ENCODE measurements at regions not wholly inside any gene's neighbourhood (a gene's known extent, or its start where the extent isn't known, plus 50 kb on each side); places are given as distances from the start of the nearest gene placed in this dataset.
"Not testable (repeated sequence)": the region's sequence is repeated elsewhere in the genome, so short reads cannot be mapped to it uniquely, and the experiment has no call there.

- H4K8ac ChIP-seq (ENCODE audit: low read depth, low read length); H3K4me2 ChIP-seq (ENCODE audit: insufficient read depth, low read length, poor library complexity, severe bottlenecking); H4K91ac ChIP-seq (ENCODE audit: low read depth, low read length, poor library complexity); DNase-seq (ENCODE audit: low spot score); H3K4me1 ChIP-seq (ENCODE audit: control insufficient read depth in 2 of 2, insufficient read depth in 1 of 2, low read depth in 1 of 2, low read length in 2 of 2); H3K9ac ChIP-seq (ENCODE audit: low read depth, low read length, poor library complexity); H3K4me3 ChIP-seq (ENCODE audit: low read length in 2 of 2); H2BK5ac ChIP-seq (ENCODE audit: low read length); H2BK120ac ChIP-seq (ENCODE audit: low read depth, low read length); H3K9me3 ChIP-seq (replicated peaks in 1 of 2; ENCODE audit: control insufficient read depth in 2 of 2, insufficient read depth in 1 of 2, low read depth in 1 of 2, low read length in 2 of 2); H2AK5ac ChIP-seq (ENCODE audit: low read depth, low read length); H3K14ac ChIP-seq (ENCODE audit: low read length); H2BK15ac ChIP-seq (ENCODE audit: low read length); H3K79me1 ChIP-seq (ENCODE audit: low read depth, low read length); H3K27me3 ChIP-seq (ENCODE audit: control insufficient read depth in 3 of 3, insufficient read depth in 3 of 3, low read depth in 1 of 3, low read length in 3 of 3); H2BK12ac ChIP-seq (ENCODE audit: low read length); H3K36me3 ChIP-seq (replicated peaks in 1 of 2; ENCODE audit: control insufficient read depth in 2 of 2, insufficient read depth in 2 of 2, low read length in 2 of 2); H3K4ac ChIP-seq (ENCODE audit: low read length); H3K27ac ChIP-seq (replicated peaks; ENCODE audit: low read length); H3K18ac ChIP-seq (ENCODE audit: low read length); H2AFZ ChIP-seq (ENCODE audit: low read length); H3K23ac ChIP-seq (ENCODE audit: low read depth, low read length, poor library complexity): not testable (repeated sequence)
- WGBS, 2 donors (ENCODE audit: extremely low coverage in 2 of 2, insufficient read length in 2 of 2, insufficient replicate concordance in 1 of 2): no CpG with 5 or more reads among the region's 2 CpGs
Measured at GRCh38 chr1:70802625-70803024, 245.0 kb downstream of the PTGER3 start.

- no peak overlapping the region for H3K23ac ChIP-seq (ENCODE audit: low read depth, low read length, poor library complexity)
- no peak overlapping the region for H4K91ac ChIP-seq (ENCODE audit: low read depth, low read length, poor library complexity)
- no peaks in the 10 kb centered on the region for H3K4me1 ChIP-seq (ENCODE audit: control insufficient read depth in 2 of 2, insufficient read depth in 1 of 2, low read depth in 1 of 2, low read length in 2 of 2)
- no peaks in the 10 kb centered on the region for H3K9me3 ChIP-seq (replicated peaks in 1 of 2; ENCODE audit: control insufficient read depth in 2 of 2, insufficient read depth in 1 of 2, low read depth in 1 of 2, low read length in 2 of 2)
- no CpG with 5 or more reads among the region's 6 CpGs for WGBS, 2 donors (ENCODE audit: extremely low coverage in 2 of 2, insufficient read length in 2 of 2, insufficient replicate concordance in 1 of 2)
- H3K79me1 ChIP-seq (ENCODE audit: low read depth, low read length): no peaks in the 10 kb centered on the region
- H3K36me3 ChIP-seq (replicated peaks in 1 of 2; ENCODE audit: control insufficient read depth in 2 of 2, insufficient read depth in 2 of 2, low read length in 2 of 2): no peaks in the 10 kb centered on the region
- H2AFZ ChIP-seq (ENCODE audit: low read length): no peak overlapping the region
- no peak overlapping the region for H4K8ac ChIP-seq (ENCODE audit: low read depth, low read length)
- no peak overlapping the region for H3K9ac ChIP-seq (ENCODE audit: low read depth, low read length, poor library complexity)
- H3K18ac ChIP-seq (ENCODE audit: low read length): peak overlapping the region; percentile 76
- H2AK5ac ChIP-seq (ENCODE audit: low read depth, low read length): no peak overlapping the region
- H3K4ac ChIP-seq (ENCODE audit: low read length): no peak overlapping the region
- H3K27me3 ChIP-seq (ENCODE audit: control insufficient read depth in 3 of 3, insufficient read depth in 3 of 3, low read depth in 1 of 3, low read length in 3 of 3): no peaks in the 10 kb centered on the region
- no peak overlapping the region for H2BK5ac ChIP-seq (ENCODE audit: low read length)
- H2BK12ac ChIP-seq (ENCODE audit: low read length): no peak overlapping the region
- no peak for DNase-seq (ENCODE audit: low spot score)
- peak overlapping the region; percentile 84 for H3K14ac ChIP-seq (ENCODE audit: low read length)
- no peak overlapping the region for H3K27ac ChIP-seq (replicated peaks; ENCODE audit: low read length)
- H3K4me2 ChIP-seq (ENCODE audit: insufficient read depth, low read length, poor library complexity, severe bottlenecking): no peak overlapping the region
- H2BK120ac ChIP-seq (ENCODE audit: low read depth, low read length): no peak overlapping the region
- H2BK15ac ChIP-seq (ENCODE audit: low read length): no peak overlapping the region
- H3K4me3 ChIP-seq (ENCODE audit: low read length in 2 of 2): peak overlapping the region in 1 of 2 donors; percentile 18
Measured at GRCh38 chr1:70805641-70806040, 242.0 kb downstream of the PTGER3 start.

- no peaks in the 10 kb centered on the region for H3K79me1 ChIP-seq (ENCODE audit: low read depth, low read length)
- no peaks in the 10 kb centered on the region for H3K36me3 ChIP-seq (replicated peaks in 1 of 2; ENCODE audit: control insufficient read depth in 2 of 2, insufficient read depth in 2 of 2, low read length in 2 of 2)
- no peak overlapping the region for H3K4me2 ChIP-seq (ENCODE audit: insufficient read depth, low read length, poor library complexity, severe bottlenecking)
- no peak overlapping the region for H3K4ac ChIP-seq (ENCODE audit: low read length)
- H2BK120ac ChIP-seq (ENCODE audit: low read depth, low read length): no peak overlapping the region
- no peak overlapping the region for H2AFZ ChIP-seq (ENCODE audit: low read length)
- H3K9me3 ChIP-seq (replicated peaks in 1 of 2; ENCODE audit: control insufficient read depth in 2 of 2, insufficient read depth in 1 of 2, low read depth in 1 of 2, low read length in 2 of 2): no peaks in the 10 kb centered on the region
- DNase-seq (ENCODE audit: low spot score): no peak
- H3K27me3 ChIP-seq (ENCODE audit: control insufficient read depth in 3 of 3, insufficient read depth in 3 of 3, low read depth in 1 of 3, low read length in 3 of 3): no peaks in the 10 kb centered on the region
- H3K4me1 ChIP-seq (ENCODE audit: control insufficient read depth in 2 of 2, insufficient read depth in 1 of 2, low read depth in 1 of 2, low read length in 2 of 2): no peaks in the 10 kb centered on the region
- H2BK15ac ChIP-seq (ENCODE audit: low read length): no peak overlapping the region
- peak overlapping the region; percentile 56 for H2AK5ac ChIP-seq (ENCODE audit: low read depth, low read length)
- no peak overlapping the region for H2BK12ac ChIP-seq (ENCODE audit: low read length)
- H3K27ac ChIP-seq (replicated peaks; ENCODE audit: low read length): no peak overlapping the region
- H4K8ac ChIP-seq (ENCODE audit: low read depth, low read length): no peak overlapping the region
- H3K23ac ChIP-seq (ENCODE audit: low read depth, low read length, poor library complexity): peak overlapping the region; percentile 73
- H4K91ac ChIP-seq (ENCODE audit: low read depth, low read length, poor library complexity): no peak overlapping the region
- no peak overlapping the region for H2BK5ac ChIP-seq (ENCODE audit: low read length)
- peak overlapping the region; percentile 82 for H3K14ac ChIP-seq (ENCODE audit: low read length)
- H3K18ac ChIP-seq (ENCODE audit: low read length): peak overlapping the region; percentile 19
- no peak overlapping the region for H3K4me3 ChIP-seq (ENCODE audit: low read length in 2 of 2)
- no CpG with 5 or more reads among the region's 3 CpGs for WGBS, 2 donors (ENCODE audit: extremely low coverage in 2 of 2, insufficient read length in 2 of 2, insufficient replicate concordance in 1 of 2)
- H3K9ac ChIP-seq (ENCODE audit: low read depth, low read length, poor library complexity): no peak overlapping the region
Measured at GRCh38 chr1:70807088-70807664, 240.4 kb downstream of the PTGER3 start.

- Histone ChIP-seq H3K18ac (ENCODE audit: low read length) (no peak overlapping the region), H3K4me2 (ENCODE audit: insufficient read depth, low read length, poor library complexity, severe bottlenecking) (no peak overlapping the region), H2BK12ac (ENCODE audit: low read length) (no peak overlapping the region), H2AK5ac (ENCODE audit: low read depth, low read length) (no peak overlapping the region), H3K23ac (ENCODE audit: low read depth, low read length, poor library complexity) (no peak overlapping the region), H2BK5ac (ENCODE audit: low read length) (no peak overlapping the region), H4K91ac (ENCODE audit: low read depth, low read length, poor library complexity) (no peak overlapping the region), H3K27ac (replicated peaks; ENCODE audit: low read length) (no peak overlapping the region), H3K4me3 (ENCODE audit: low read length in 2 of 2) (no peak overlapping the region), H3K27me3 (ENCODE audit: control insufficient read depth in 3 of 3, insufficient read depth in 3 of 3, low read depth in 1 of 3, low read length in 3 of 3) (no peaks in the 10 kb centered on the region), H3K9ac (ENCODE audit: low read depth, low read length, poor library complexity) (no peak overlapping the region), H3K4me1 (ENCODE audit: control insufficient read depth in 2 of 2, insufficient read depth in 1 of 2, low read depth in 1 of 2, low read length in 2 of 2) (no peaks in the 10 kb centered on the region), H2BK15ac (ENCODE audit: low read length) (no peak overlapping the region), H3K36me3 (replicated peaks in 1 of 2; ENCODE audit: control insufficient read depth in 2 of 2, insufficient read depth in 2 of 2, low read length in 2 of 2) (no peaks in the 10 kb centered on the region), H2AFZ (ENCODE audit: low read length) (no peak overlapping the region), H3K9me3 (replicated peaks in 1 of 2; ENCODE audit: control insufficient read depth in 2 of 2, insufficient read depth in 1 of 2, low read depth in 1 of 2, low read length in 2 of 2) (no peaks in the 10 kb centered on the region), H2BK120ac (ENCODE audit: low read depth, low read length) (no peak overlapping the region), H3K4ac (ENCODE audit: low read length) (no peak overlapping the region), H4K8ac (ENCODE audit: low read depth, low read length) (no peak overlapping the region), H3K79me1 (ENCODE audit: low read depth, low read length) (no peaks in the 10 kb centered on the region), H3K14ac (ENCODE audit: low read length) (no peak overlapping the region)
- WGBS, 2 donors (ENCODE audit: extremely low coverage in 2 of 2, insufficient read length in 2 of 2, insufficient replicate concordance in 1 of 2): no CpG with 5 or more reads among the region's 2 CpGs
- DNase-seq (ENCODE audit: low spot score): no peak
Measured at GRCh38 chr1:70809069-70809468, 238.5 kb downstream of the PTGER3 start.
